ENCODE measurements at regions not wholly inside any gene's neighbourhood (a gene's known extent, or its start where the extent isn't known, plus 50 kb on each side); places are given as distances from the start of the nearest gene placed in this dataset.

DNA sequence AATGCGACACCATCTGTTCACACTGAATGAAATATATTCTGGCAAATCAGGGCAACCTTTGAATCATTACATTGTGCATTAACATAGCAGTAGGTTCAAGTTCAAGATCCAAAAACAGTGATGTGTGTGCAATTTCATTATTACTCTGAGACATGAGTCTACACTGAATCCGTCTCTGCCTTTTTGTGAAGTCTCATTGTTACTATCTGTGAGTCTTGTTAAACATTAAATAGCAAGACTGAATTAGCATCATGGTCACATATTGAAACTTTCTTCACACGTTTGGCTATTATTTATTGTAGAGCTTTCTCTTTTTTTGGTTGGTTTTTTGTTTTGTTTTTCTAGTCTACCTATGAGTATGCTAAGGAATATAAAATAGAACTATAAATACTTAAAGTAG lies 117.1 kb upstream of the SLITRK5 start:
- TF ChIP-seq, protein P1, sequence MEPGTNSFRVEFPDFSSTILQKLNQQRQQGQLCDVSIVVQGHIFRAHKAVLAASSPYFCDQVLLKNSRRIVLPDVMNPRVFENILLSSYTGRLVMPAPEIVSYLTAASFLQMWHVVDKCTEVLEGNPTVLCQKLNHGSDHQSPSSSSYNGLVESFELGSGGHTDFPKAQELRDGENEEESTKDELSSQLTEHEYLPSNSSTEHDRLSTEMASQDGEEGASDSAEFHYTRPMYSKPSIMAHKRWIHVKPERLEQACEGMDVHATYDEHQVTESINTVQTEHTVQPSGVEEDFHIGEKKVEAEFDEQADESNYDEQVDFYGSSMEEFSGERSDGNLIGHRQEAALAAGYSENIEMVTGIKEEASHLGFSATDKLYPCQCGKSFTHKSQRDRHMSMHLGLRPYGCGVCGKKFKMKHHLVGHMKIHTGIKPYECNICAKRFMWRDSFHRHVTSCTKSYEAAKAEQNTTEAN (CRISPR knock-in tag; IDR thresholded peaks at IDR 0.05) = no peak
- TF ChIP-seq NR3C1 (CRISPR knock-in tag; conservative IDR thresholded peaks at IDR 0.05; ENCODE audit: low read depth) = no peak
- TF ChIP-seq, protein P2, sequence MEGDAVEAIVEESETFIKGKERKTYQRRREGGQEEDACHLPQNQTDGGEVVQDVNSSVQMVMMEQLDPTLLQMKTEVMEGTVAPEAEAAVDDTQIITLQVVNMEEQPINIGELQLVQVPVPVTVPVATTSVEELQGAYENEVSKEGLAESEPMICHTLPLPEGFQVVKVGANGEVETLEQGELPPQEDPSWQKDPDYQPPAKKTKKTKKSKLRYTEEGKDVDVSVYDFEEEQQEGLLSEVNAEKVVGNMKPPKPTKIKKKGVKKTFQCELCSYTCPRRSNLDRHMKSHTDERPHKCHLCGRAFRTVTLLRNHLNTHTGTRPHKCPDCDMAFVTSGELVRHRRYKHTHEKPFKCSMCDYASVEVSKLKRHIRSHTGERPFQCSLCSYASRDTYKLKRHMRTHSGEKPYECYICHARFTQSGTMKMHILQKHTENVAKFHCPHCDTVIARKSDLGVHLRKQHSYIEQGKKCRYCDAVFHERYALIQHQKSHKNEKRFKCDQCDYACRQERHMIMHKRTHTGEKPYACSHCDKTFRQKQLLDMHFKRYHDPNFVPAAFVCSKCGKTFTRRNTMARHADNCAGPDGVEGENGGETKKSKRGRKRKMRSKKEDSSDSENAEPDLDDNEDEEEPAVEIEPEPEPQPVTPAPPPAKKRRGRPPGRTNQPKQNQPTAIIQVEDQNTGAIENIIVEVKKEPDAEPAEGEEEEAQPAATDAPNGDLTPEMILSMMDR (IDR thresholded peaks at IDR 0.05) = no peak
- TF ChIP-seq IRF2 (CRISPR knock-in tag; IDR thresholded peaks at IDR 0.05; ENCODE audit: borderline replicate concordance, low read depth) = no peak
- no peak for TF ChIP-seq CREM (CRISPR knock-in tag; IDR thresholded peaks at IDR 0.05)

Data from WTC11 (cell line).